ENCODE measurements at regions not wholly inside any gene's neighbourhood (a gene's known extent, or its start where the extent isn't known, plus 50 kb on each side); places are given as distances from the start of the nearest gene placed in this dataset.

- H3K27me3 Mint-ChIP-seq, result no peaks in the 10 kb centered on the region
- peaks cover 3% of the 10 kb centered on the region for H3K9me3 Mint-ChIP-seq
- no peak overlapping the region for H3K4me3 Mint-ChIP-seq
- intact Hi-C loops (cut with micrococcal nuclease), result no loop called here
- TF ChIP-seq CTCF (IDR thresholded peaks at IDR 0.05), result no peak
- H3K4me1 Mint-ChIP-seq, result no peaks in the 10 kb centered on the region
- ChIA-PET POLR2A (no interaction called here), CTCF (no interaction called here)
- no peak for DNase-seq
- H3K27ac Mint-ChIP-seq, result no peak overlapping the region
- no peak for ATAC-seq (ENCODE audit: low read depth)
- H3K36me3 Mint-ChIP-seq (ENCODE audit: low read depth), result no peaks in the 10 kb centered on the region
Observed at GRCh38 chrX:28039258-28039657, 58.0 kb upstream of the DCAF8L1 start.

Data from activated B cell treated with CpG ODN at 0.5 μM for 24 hours (primary cell).